HT-29 (cell line): ENCODE measurements at regions not wholly inside any gene's neighbourhood (a gene's known extent, or its start where the extent isn't known, plus 50 kb on each side); places are given as distances from the start of the nearest gene placed in this dataset.
"Not testable (repeated sequence)": the region's sequence is repeated elsewhere in the genome, so short reads cannot be mapped to it uniquely, and the experiment has no call there.

Experiments
- DNase-seq: peaks from one replicate; pipeline ENCODE4 v3.0.0-alpha.2; 2015; ENCODE audit warnings: low spot score

- DNase-seq, result peak; percentile 73
Measured at GRCh38 chr20:17873410-17874270, 95.0 kb downstream of the SNX5 start.

DNA sequence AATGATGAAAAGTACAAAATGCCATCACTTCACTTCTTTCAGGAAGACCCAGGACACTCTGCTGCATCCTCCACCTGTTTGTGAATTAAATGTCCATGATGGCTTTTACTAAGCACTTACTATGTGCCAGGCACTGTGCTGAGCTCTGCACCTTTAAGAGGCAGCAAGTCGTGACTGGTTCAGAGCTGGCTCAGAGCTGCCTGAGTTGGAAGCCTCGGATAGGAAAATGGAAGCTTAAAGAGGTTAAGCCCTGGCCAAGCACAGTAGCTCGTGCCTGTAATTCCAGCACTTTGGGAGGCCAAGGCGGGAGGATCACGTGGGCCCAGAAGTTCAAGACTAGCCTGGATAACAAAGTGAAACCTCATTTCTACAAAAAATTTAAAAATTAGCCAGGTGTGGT, 95.6 kb downstream of the SNX5 start:
- no peak for DNase-seq

GRCh38 chr20:17872434-17872833, 96.2 kb downstream of the SNX5 start:
- no peak for DNase-seq

DNA sequence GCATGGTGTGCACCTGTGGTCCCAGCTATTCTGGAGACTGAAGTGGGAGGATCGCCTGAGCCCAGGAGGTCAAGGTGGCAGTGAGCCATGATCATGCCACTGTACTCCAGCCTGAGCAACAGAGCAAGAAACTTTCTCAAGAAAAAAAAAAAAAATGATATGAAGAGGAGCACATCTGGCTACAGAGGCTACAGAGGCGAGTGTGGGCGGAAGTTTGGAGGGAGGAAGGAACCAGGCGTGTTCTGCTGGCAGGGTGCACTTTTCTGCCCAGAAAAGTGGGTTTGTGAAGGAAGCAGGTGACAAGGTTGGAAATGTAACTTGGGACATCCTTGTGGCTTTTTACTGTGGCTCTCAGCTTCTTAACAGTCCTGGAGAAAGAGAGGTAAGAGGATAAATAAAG, 96.7 kb downstream of the SNX5 start:
- no peak for DNase-seq

- DNase-seq, result no peak
Measured at GRCh38 chr20:17871181-17871580, 97.4 kb downstream of the SNX5 start.

GRCh38 chr20:17870086-17870740, 98.4 kb downstream of the SNX5 start:
- no peak for DNase-seq

DNA sequence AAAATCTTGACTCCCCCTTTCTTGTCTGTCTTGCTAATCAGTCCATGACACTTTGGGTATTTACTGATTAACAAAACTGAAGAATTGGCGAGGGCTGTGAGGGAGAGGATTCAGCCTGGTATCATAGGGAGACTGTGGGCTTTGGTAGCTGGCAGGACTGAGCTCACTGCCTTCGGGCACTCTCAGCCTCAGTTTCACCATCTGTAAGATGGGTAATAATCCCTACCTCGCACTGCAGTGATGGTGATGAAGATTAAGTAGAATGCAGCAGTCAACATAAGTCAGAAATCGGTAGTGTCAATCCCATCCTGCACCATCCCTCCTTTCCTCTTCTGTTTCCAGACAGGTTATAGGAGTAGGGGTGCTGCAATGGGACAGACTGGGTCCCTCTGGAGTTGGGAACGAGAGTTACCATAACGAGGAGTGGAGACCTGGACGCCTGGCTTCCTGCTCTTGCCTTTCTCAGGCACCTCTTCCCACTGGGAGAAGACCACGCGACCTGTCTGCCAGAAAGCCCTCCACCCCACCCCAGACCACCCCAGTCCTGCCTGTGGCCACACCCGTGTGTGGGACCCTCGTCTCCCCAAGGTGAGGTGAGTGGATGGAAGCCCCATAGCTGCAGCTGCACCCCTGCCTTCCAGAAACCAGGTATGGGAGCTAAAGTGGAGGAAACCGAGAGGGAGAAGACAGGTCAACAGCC, 99.1 kb downstream of the SNX5 start:
- no peak for DNase-seq

GRCh38 chr20:17868700-17869231, 99.8 kb downstream of the SNX5 start:
- no peak for DNase-seq

DNA sequence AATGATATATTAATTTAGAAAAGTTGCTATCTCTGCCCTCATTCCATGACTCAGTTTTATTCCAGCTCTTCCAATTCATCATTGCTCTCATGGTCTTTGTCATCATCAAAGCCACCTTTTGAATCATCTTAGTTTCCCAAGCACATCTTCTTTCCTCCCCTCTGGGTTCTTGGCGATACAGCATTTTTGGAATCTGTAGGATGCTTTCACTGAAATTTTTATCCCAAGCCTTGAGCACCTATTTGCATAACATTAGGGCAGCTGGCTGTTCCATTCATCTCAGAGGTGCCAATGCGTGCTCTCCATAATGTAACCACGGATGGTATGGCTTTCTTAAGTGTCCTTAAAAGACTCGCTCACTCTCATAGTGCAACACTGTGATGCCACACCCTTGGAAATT, 100.4 kb downstream of the SNX5 start:
- DNase-seq, result no peak

DNA sequence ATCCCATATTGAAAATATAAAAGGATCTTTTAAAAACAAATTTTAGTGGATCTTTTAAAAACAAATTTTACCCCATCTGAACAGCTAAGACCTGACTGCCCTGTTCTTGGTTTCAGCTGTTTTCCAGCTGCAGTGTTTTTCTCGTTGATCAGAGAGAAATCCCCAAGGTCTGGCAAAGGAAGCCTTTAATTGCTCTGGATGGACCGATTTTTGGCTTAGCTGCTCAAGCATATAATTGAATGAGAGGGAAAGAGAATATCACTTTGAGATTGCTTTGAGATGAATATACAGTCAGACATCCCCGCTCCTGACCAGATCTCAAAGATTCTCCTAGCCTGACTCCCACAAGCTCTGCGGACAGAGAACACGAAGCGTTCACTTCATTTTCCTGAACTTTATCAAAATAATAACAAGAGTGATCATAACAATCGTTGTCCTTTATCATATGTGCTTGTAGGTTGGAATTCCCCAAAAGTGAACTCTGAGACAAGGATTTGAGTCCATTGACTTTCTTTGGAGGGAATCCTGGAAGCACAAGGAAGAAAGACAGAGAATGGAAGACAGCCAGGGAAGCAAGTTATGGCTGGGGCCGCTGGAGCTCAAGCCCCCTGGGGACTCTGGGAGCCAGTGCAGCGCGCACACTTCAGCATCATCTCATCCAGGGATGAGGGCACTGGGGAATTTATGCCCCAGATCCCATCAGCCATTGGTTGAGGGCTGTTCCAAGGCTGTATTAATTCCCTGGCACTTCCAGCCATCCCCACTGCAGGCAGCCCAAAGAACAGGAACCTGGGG, 101.3 kb downstream of the SNX5 start:
- no peak for DNase-seq

DNA sequence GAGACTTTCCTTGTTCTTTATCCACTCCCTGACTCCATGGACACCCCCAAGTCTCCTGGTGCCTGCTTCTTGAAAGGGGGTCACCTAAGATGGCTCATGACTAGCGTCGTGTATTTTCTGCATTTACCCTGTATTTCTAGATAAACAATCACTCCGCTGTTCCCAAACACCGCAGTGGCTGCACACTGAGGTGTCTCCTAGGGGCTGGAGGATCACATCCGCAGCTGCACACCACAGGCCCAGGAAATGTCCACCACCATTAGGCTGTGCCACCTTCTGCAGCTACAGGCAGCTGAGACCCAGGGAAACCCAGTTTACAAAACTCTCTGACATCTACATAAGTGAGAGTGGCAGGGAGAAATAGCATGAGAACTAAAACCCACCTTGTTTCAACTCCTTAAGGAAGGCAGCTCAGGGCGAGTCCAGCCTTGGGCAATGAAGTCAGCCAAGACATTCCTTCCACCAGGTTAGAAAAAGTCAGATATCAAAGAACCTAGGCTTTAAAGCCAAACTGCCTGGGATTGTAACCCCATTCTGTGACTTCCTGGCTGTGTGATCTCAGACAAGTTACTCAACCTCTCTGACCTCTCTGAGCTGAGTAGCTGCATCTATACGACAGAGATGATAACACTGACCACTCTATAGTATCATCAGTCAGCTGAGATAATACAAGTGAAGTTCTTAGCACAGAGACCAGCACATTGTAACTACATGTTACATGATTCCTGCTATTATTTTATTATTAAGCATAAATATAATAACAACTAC, 102.2 kb downstream of the SNX5 start:
- DNase-seq, result no peak

- DNase-seq, result no peak
Measured at GRCh38 chr20:17863577-17864292, 104.9 kb downstream of the SNX5 start.

- no peak for DNase-seq
Measured at GRCh38 chr20:17863209-17863576, 105.4 kb downstream of the SNX5 start.

- no peak for DNase-seq
Measured at GRCh38 chr20:17862171-17862570, 106.4 kb downstream of the SNX5 start.

DNA sequence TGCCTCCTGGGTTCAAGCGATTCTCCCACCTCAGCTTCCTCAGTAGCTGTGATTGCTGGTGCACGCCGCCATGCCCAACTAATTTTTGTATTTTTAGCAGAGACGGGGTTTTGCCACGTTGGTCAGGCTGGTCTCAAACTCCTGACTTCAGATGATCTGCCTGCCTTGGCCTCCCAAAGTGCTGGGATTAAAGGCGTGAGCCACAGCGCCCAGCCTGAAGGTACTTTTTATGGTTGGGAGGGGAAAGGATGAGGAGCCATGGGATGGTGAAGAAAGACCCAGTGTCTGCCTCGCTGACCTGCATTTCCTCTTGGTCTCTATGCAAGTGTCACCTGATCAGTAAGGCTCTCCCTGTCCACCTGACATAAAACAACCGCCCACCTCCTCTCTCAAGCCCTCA, 107.0 kb downstream of the SNX5 start:
- DNase-seq, result not testable (repeated sequence)

DNA sequence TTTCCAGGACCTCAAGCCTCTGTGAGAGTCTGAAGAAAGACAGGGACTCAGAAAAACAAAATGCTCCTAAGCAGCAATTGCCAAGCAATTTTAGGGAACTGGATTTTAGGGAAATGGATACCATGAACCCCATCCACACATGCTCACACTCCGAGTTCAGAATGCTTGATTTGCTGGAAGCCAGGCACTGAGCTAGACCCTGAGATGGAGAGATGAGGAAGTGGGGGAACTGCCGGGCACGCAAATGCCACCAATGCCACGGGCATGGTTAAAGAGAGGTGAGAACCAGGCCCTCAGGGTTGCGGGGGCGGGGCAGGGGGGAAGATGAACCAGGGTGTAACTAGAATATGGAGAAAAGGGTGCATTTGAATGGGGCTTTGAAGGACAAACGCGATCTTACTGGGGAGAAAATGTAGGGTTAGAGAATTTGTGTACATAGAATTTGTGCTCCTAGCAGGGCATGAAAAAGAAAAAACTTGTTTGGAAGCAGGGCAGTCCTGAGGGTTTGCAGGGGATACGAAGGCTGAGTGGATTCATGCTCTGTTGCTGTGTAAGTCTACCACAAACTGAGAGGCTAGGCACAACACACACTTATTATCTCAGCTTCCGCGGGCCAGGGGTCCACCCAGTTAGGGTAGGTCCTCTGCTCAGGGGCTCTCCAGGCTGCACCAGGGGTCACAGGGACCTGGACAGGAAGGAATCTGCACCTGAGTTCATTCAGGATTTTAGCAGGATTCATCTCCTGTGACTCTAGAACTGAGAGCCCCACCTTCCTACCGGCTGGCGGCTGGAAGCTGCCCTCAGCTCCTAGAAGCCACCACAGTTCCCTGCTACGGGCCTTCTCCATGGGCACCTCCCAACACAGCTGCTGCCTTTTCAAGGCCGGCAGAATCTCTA, 108.0 kb downstream of the SNX5 start:
- DNase-seq, result no peak

DNA sequence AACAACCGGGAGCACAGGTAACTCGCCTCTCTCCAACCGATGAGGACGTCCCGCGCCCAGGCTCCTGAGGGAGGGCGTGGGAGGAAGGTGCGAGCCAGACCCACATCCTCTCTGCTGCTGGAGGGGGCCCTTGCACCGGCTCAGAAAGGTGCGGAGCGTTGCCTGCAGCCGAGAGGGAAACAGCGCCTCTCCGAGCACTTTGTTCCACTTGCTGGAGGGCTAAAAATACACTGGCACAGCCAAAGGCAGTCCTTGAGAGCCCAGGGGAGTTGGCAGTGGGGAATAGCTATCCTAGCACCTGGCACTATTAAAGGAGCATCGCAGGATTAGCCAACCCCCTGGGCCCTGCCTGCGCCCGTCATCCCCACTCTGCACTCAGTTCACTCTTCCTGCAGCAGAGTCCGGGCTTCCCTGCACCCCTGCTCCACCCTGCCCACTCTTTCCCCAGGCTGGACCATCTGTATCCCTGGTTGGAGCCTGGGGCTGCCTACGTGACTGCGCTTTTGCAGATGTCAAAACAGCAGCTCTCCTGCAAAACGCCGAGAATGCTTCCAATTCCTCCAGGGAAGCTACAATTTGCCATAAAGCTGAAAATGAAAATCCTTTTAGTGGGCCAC, 108.9 kb downstream of the SNX5 start:
- no peak for DNase-seq

DNA sequence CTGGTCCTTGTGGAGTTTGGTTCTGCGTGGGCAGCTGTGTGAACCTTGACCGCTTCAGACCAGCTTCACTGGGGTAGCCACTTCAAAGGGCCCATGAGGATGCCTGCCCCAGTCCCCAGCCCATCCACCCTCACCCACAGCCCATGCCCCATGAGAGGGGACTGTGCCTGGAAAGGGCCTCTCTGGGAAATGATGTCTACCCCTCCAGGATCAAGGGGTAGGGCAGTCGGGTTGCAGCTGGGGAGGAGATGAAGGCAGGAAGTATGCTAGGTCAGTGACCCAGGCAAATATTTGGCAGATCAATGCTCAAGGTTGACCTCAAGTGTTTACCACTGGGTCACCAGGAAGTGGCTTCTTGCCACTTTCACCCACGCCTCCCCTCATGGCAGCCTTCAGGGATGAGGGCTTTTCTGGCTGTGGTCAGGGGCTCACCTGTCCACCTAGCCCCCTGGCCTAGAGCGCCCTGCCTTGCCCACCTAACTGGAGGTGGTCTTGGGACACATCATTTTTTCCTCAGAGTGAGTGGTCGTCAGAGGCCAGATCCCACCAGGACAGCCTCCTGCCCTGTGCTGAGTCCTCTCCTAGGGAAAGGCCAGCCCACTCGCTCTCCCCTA, 109.5 kb downstream of the SNX5 start:
- no peak for DNase-seq
